GM20431 (cell line): ENCODE measurements at regions not wholly inside any gene's neighbourhood (a gene's known extent, or its start where the extent isn't known, plus 50 kb on each side); places are given as distances from the start of the nearest gene placed in this dataset.

Experiments used
- in situ Hi-C: fragments of 300-500 bp; cut with MseI, MboI; formaldehyde crosslinking; loops from one replicate; pipeline ENCODE4 v1.15.0; 2020; ENCODE audit warnings: low sequenced_read_pairs; ENCODE audit not compliant: unreplicated experiment

GRCh38 chr6:153670403-153671026 lies 368.5 kb upstream of the OPRM1 start:
- in situ Hi-C loops, result no loop called here

GRCh38 chr6:153668758-153669157 lies 370.3 kb upstream of the OPRM1 start:
- in situ Hi-C loops, result no loop called here

DNA sequence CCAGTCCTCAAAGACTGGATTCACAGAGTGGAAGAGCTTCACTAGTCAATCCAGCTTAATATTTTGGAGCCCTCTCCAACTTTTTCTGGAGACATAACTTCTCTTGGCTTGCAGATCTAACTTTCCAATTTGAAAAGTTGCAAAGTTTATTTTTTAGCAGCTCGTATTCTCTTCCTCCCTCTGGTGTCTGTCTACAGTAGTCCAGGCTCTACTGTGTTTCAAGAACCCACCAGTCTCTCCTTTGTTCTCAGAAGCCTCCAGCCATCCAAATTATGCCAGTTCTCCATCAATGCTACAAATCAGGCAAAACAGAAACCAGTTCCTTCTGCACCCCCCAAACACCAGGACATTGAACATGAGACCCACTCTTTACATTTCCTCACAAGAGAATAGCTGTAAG lies 376.1 kb upstream of the OPRM1 start:
- in situ Hi-C loops, result no loop called here

DNA sequence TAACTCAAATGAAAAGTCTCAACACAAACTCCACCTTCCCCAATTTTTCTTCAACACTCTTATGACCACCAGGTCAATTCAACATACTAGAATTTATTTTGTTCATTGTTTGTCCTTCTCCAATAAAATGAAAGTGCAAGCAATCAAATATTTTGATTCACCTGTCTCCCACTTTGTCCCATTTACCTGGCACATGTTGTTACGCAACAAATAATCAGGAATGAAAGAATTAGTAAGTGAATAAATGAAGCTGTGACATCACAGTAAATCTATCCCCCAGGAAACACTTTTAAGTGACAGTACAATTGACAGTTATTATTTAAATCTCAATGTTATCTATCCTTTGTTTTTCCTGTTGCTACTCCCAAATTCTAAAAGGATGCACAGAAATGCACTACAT lies 393.7 kb upstream of the OPRM1 start:
- in situ Hi-C loops, result no loop called here

GRCh38 chr6:153644000-153644399 lies 395.0 kb upstream of the OPRM1 start:
- in situ Hi-C loops, result no loop called here

DNA sequence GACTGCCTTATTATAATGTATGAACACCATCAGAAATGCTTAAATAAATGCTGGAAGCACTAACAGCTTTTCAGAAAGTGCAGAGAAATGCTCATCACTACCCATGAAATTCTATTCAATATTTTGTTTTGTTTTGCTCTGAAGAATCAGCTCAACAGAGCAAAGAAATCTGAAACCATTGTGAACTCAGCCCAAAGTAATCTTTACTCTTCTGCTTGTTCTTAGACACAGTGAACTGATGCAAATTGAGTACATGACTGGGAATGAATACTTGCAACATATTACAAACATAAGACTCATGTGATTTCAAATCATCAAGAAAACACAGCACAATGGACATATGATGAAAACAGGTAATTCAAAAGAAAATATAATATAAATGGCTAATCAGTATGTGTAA lies 404.6 kb upstream of the OPRM1 start:
- in situ Hi-C loops, result no loop called here

DNA sequence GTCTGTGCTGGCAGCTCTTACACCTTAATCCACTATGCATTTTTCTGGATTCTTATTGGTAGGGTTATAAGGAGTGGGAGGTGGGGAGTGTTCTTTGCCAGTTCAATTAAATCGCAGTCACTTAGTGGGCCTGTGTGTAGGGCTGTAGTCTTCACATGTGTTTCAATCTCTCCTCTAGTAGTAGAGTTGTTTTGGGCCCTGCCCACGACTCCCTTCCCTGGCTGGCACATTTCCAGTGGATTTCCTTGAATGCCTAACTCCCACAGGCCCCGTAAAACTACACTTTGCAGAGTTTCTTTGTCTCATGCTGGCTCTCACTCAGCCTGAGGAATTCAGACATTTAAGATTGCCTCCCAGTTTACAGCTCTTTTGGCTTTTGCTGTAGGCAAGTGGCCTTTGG lies 414.0 kb upstream of the OPRM1 start:
- in situ Hi-C loops, result no loop called here

DNA sequence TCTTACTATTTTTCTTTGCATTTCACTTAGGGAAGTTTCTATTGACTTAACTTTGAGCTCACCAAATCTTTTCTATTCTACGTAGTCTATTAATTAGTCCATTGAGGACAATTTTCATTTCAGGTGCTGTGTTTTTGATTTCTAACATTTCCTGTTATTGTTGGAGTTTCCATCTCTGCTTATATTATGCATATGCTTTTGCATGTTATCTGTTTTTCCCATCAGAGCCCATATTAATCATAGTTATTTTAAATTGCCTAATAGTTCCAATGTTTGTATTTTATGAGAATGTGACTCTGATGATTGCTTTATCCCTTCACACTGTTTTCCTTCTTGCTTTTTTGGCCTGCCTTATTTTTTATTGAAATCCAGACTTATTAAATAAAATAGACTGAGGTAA lies 414.5 kb upstream of the OPRM1 start:
- in situ Hi-C loops, result no loop called here

DNA sequence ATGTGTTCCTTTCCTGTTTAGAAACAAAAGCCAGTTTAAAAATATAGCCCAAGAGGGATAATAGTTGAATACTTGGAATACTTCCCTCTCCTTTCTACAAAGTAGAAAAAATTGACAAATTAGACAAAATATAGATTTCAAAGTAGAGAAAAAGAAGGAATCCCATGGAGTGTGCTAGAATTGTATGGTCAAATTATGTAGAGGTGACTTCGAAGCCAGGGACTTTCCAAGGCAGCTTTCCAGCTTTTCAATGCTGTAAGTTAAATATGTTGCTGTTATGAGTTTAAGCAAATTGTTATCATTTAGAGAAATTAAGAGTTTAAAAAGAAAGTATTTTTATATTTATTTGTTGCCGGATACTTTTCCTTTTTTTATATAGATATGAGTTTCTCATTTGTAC lies 415.5 kb upstream of the OPRM1 start:
- in situ Hi-C loops, result no loop called here

GRCh38 chr6:153621491-153621890 lies 417.5 kb upstream of the OPRM1 start:
- in situ Hi-C loops, result no loop called here

DNA sequence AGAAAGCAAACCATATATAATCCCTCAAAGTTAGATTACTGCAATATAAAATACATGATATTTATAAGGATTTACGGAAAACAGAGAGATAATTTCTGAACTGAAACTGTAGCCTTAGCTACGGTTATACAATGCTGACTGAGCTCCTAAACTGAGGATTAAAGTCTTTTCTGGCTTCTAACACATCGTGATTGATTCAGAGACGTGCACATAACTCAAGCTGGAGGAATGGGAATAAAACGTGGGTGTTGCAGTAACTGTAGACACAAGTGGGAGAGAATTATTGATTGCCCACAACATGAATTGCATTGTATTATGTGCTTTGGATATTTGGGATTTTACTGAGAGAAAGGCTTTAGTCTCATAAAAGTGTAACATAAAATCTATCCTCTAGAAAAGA lies 418.0 kb upstream of the OPRM1 start:
- in situ Hi-C loops, result no loop called here

GRCh38 chr6:153618371-153619322 lies 420.4 kb upstream of the OPRM1 start:
- in situ Hi-C loops, result no loop called here

- in situ Hi-C loops, result no loop called here
These were observed 422.5 kb upstream of the OPRM1 start for GRCh38 chr6:153616506-153616905.

DNA sequence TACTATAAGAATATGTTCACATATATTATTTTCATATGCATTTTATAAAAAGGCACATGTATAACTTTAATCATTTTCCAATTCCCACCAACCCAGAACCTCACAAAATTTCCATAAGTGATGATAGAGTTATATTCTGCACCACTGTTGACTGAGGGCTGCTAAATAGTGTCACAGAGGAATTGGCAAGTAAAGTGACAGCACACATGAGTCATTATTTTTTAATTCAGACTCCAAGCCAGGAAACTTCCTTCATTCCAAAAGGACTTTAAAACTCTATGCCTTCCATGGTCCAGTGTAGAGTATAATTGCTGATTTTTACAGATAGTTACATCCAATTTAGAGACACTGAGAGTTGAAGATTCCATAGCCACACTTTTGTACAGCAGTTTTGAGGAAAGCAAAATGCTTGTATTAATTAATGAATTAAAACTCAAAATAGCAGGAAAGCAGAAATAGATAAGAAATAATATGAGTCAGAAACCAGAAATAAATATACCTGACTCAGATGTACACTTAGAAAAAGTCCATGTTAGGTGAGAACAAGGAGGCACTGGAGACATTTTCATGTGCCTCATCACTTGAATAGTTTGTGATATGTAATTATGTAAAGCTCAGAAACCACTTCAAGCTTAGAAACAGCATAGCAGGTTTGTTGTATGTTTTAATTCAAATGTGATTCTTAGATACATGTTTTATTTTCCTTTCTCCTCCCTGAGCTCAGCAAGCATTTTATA lies 425.2 kb upstream of the OPRM1 start:
- in situ Hi-C loops, result no loop called here

DNA sequence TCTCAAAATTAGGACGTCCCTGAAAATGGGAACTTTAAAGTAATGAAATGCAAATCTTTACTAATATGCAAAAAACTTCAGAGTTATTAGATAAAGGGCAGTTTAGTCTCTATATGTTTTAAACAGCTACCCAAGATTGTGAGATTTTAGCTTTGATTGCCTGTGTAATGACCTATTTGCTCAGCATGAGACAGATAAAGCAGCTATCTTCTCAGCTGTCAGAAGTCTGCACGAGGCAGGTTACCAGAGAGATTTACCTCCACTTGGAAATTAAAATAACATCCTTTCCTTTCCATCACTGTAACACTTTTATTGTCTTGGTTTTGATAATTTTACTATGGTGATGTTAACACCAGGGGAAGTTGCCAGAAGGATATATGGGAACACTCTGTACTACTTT lies 436.6 kb upstream of the OPRM1 start:
- in situ Hi-C loops, result no loop called here

- in situ Hi-C loops, result no loop called here
These were observed 439.1 kb upstream of the OPRM1 start for GRCh38 chr6:153599901-153600300.

DNA sequence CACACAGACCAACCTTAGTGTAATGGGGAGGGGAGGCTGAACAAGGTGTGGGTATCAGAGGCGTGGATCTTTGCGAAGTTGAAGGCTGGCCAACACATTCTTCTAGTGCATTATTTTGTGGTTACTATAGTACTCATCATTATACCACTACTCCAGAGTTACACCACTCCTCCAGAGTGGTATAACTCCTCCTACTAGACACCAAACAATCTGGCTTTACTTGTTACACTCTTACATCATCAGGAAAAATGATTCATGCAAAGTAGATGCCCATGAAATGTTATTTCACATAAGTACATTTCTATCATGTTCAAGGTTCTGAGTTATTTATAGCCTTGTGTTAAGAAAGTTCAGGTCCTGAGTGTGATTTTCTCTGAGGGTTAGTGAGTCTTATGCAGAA lies 443.1 kb upstream of the OPRM1 start:
- in situ Hi-C loops, result no loop called here

- in situ Hi-C loops, result no loop called here
These were observed 444.2 kb upstream of the OPRM1 start for GRCh38 chr6:153594871-153595270.

DNA sequence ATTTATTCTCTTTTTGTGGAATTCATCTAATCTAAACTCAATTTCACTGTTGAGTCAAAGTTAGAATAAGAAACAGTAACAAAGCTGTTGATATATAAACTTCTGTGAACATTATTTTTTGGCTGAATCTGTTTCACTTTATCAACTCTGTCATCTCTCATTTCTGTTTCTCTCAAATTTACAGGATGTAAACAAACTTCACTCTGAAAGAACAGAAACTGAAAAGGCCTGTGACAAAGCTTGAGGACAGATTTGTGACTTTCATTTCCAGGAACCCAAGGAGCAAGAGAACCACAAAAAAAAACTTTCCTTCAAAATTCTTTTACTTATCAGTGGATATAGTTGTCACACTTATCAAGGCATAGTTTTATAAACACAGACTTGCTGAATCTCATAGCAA lies 447.9 kb upstream of the OPRM1 start:
- in situ Hi-C loops, result no loop called here

DNA sequence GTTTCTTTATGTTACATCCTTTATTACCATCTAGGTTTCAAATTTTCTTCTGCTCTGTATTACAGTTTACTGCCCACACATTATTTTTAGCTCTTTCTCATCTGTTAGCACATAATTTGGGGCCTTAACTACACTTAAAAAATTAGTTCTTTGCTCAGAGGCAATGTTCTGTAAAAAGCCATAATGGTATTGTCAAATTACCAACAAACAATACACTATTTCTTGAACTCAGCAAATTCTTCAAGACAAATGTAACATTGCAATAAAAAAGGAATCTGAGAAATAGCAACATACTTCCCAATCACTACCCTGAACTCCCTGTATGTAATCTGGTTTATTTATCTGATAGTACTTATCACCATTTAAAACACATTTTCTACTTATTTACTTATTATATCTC lies 448.6 kb upstream of the OPRM1 start:
- in situ Hi-C loops, result no loop called here

DNA sequence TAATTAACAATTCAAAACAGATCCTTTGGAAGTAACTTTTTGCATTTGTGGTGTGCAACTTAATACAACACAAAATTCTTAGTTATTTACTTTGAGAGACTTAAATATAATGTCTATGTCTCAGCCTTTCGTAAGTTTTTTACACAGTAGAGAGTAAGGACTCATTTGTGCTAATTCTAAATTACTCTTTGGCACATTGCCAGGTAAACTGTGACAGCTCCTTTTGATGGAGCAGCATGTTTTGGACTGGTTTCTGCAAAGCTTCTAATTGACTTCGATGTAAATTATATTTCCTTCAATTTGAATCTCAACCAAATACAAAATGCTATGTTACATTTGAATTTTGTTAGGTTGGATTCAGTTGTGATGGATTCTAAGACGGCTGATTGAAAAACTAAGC lies 450.7 kb upstream of the OPRM1 start:
- in situ Hi-C loops, result no loop called here
